Neural crest cell (in vitro differentiated cells): ENCODE measurements at regions not wholly inside any gene's neighbourhood (a gene's known extent, or its start where the extent isn't known, plus 50 kb on each side); places are given as distances from the start of the nearest gene placed in this dataset.

ENCODE experiments used
- DNase-seq: peaks from one replicate; pipeline ENCODE4 v3.0.0; 2021; ENCODE audit warnings: low read depth, mixed read lengths, low spot score
- H3K27ac Mint-ChIP-seq: one replicate; pipeline ENCODE4 v1.8.0; 2021; ENCODE audit warnings: mild to moderate bottlenecking, mixed read lengths; ENCODE audit not compliant: unreplicated experiment
- H3K27me3 Mint-ChIP-seq: 2 replicates; pipeline ENCODE4 v1.8.0; 2021; ENCODE audit warnings: low read depth, mild to moderate bottlenecking, mixed read lengths
- H3K36me3 Mint-ChIP-seq: 2 replicates; pipeline ENCODE4 v1.8.0; 2021; ENCODE audit warnings: low read depth, mild to moderate bottlenecking, mixed read lengths
- H3K4me1 Mint-ChIP-seq: 2 replicates; pipeline ENCODE4 v1.8.0; 2021; ENCODE audit warnings: mixed read lengths
- H3K4me3 Mint-ChIP-seq: one replicate; pipeline ENCODE4 v1.8.0; 2021; ENCODE audit warnings: mild to moderate bottlenecking, mixed read lengths
- H3K9me3 Mint-ChIP-seq: 2 replicates; pipeline ENCODE4 v1.8.0; 2021; ENCODE audit warnings: mixed read lengths
- CTCF ChIP-seq: fragments of 200-600 bp; sonication (generic); conservative IDR thresholded peaks from 2 replicates; pipeline ENCODE4 v1.5.0; 2021; ENCODE audit warnings: antibody characterized with exemption, mild to moderate bottlenecking

- Mint-ChIP-seq H3K9me3 (peaks cover 10% of the 10 kb centered on the region), H3K27me3 (peaks cover 6% of the 10 kb centered on the region), H3K27ac (no peak overlapping the region), H3K36me3 (no peaks in the 10 kb centered on the region), H3K4me1 (peaks cover 42% of the 10 kb centered on the region), H3K4me3 (no peak overlapping the region)
- TF ChIP-seq CTCF, result no peak
- no peak for DNase-seq
These were observed 326.5 kb upstream of the TBX3 start for GRCh38 chr12:115010324-115010995.

GRCh38 chr12:115008929-115009328 is 325.0 kb upstream of the TBX3 start:
- no peak overlapping the region for H3K27ac Mint-ChIP-seq
- no peak for TF ChIP-seq CTCF
- H3K4me3 Mint-ChIP-seq, result no peak overlapping the region
- no peaks in the 10 kb centered on the region for H3K36me3 Mint-ChIP-seq
- peaks cover 33% of the 10 kb centered on the region for H3K4me1 Mint-ChIP-seq
- peaks cover 10% of the 10 kb centered on the region for H3K9me3 Mint-ChIP-seq
- peaks cover 6% of the 10 kb centered on the region for H3K27me3 Mint-ChIP-seq
- DNase-seq, result no peak

- H3K9me3 Mint-ChIP-seq, result peaks cover 5% of the 10 kb centered on the region
- H3K36me3 Mint-ChIP-seq, result no peaks in the 10 kb centered on the region
- no peak overlapping the region for H3K27ac Mint-ChIP-seq
- H3K4me1 Mint-ChIP-seq, result peaks cover 12% of the 10 kb centered on the region
- peaks cover 6% of the 10 kb centered on the region for H3K27me3 Mint-ChIP-seq
- no peak for DNase-seq
- no peak for TF ChIP-seq CTCF
- no peak overlapping the region for H3K4me3 Mint-ChIP-seq
These were observed 320.6 kb upstream of the TBX3 start for GRCh38 chr12:115004470-115005146.

- Mint-ChIP-seq H3K36me3 (no peaks in the 10 kb centered on the region), H3K4me1 (peaks cover 25% of the 10 kb centered on the region), H3K27ac (no peak overlapping the region), H3K27me3 (peaks cover 6% of the 10 kb centered on the region), H3K9me3 (peaks cover 5% of the 10 kb centered on the region), H3K4me3 (no peak overlapping the region)
- DNase-seq, result no peak
- no peak for TF ChIP-seq CTCF
These were observed 318.5 kb upstream of the TBX3 start for GRCh38 chr12:115002434-115002833.

GRCh38 chr12:115001571-115002180 is 317.7 kb upstream of the TBX3 start:
- Mint-ChIP-seq H3K9me3 (peaks cover 5% of the 10 kb centered on the region), H3K4me1 (peaks cover 25% of the 10 kb centered on the region), H3K27me3 (peaks cover 6% of the 10 kb centered on the region), H3K36me3 (no peaks in the 10 kb centered on the region), H3K27ac (no peak overlapping the region), H3K4me3 (no peak overlapping the region)
- TF ChIP-seq CTCF, result no peak
- DNase-seq, result no peak
